ENCODE measurements at regions not wholly inside any gene's neighbourhood (a gene's known extent, or its start where the extent isn't known, plus 50 kb on each side); places are given as distances from the start of the nearest gene placed in this dataset.

- TF ChIP-seq EZH2 (IDR thresholded peaks at IDR 0.05; ENCODE audit: borderline replicate concordance, low read depth, low read length, poor library complexity, severe bottlenecking) (no peak), CTCF (conservative IDR thresholded peaks at IDR 0.05; ENCODE audit: low read depth, low read length) (no peak)
Observed at GRCh38 chr7:106600569-106601373, 60.2 kb downstream of the CCDC71L start.

Data from A673 (cell line).